ENCODE measurements at regions not wholly inside any gene's neighbourhood (a gene's known extent, or its start where the extent isn't known, plus 50 kb on each side); places are given as distances from the start of the nearest gene placed in this dataset.
A peak's percentile ranks its signal among the peaks of the same experiment; 100 is the strongest.

GRCh38 chr5:30846171-30846570 is 347.3 kb upstream of the CDH6 start:
- no peak for DNase-seq

- DNase-seq = no peak
These were observed 348.3 kb upstream of the CDH6 start for GRCh38 chr5:30845194-30845593.

- no peak for DNase-seq
These were observed 349.9 kb upstream of the CDH6 start for GRCh38 chr5:30843541-30843940.

GRCh38 chr5:30839956-30840355 is 353.5 kb upstream of the CDH6 start:
- no peak for DNase-seq

- no peak for DNase-seq
These were observed 354.5 kb upstream of the CDH6 start for GRCh38 chr5:30838936-30839496.

GRCh38 chr5:30832519-30832918 is 361.0 kb upstream of the CDH6 start:
- no peak for DNase-seq

GRCh38 chr5:30831605-30832004 is 361.9 kb upstream of the CDH6 start:
- no peak for DNase-seq

- no peak for DNase-seq
These were observed 362.4 kb upstream of the CDH6 start for GRCh38 chr5:30831123-30831522.

- no peak for DNase-seq
These were observed 382.2 kb upstream of the CDH6 start for GRCh38 chr5:30811298-30811697.

- no peak for DNase-seq
These were observed 383.6 kb upstream of the CDH6 start for GRCh38 chr5:30809933-30810332.

- DNase-seq = peak; percentile 4
These were observed 384.5 kb upstream of the CDH6 start for GRCh38 chr5:30808996-30809395.

GRCh38 chr5:30804739-30805505 is 388.6 kb upstream of the CDH6 start:
- no peak for DNase-seq

- DNase-seq = no peak
These were observed 390.4 kb upstream of the CDH6 start for GRCh38 chr5:30802961-30803705.

- DNase-seq = no peak
These were observed 411.8 kb upstream of the CDH6 start for GRCh38 chr5:30781643-30782042.

GRCh38 chr5:30768056-30768690 is 425.3 kb upstream of the CDH6 start:
- no peak for DNase-seq

GRCh38 chr5:30765706-30766105 is 427.8 kb upstream of the CDH6 start:
- DNase-seq = no peak

GRCh38 chr5:30765227-30765626 is 428.3 kb upstream of the CDH6 start:
- no peak for DNase-seq

GRCh38 chr5:30764704-30765103 is 428.8 kb upstream of the CDH6 start:
- DNase-seq = no peak

- DNase-seq = no peak
These were observed 433.8 kb upstream of the CDH6 start for GRCh38 chr5:30759731-30760130.

GRCh38 chr5:30752015-30752414 is 441.5 kb upstream of the CDH6 start:
- DNase-seq = no peak

- DNase-seq = no peak
These were observed 443.5 kb upstream of the CDH6 start for GRCh38 chr5:30749971-30750370.

- DNase-seq = no peak
These were observed 446.1 kb upstream of the CDH6 start for GRCh38 chr5:30747412-30747811.

GRCh38 chr5:30736669-30737068 is 456.8 kb upstream of the CDH6 start:
- no peak for DNase-seq
